Stimulated activated CD4-positive, alpha-beta T cell treated with anti-CD3 and anti-CD28 coated beads, Interleukin-1b, Interleukin-23, amount 100 ng/mL, for 4 hours (primary cell): ENCODE measurements at regions not wholly inside any gene's neighbourhood (a gene's known extent, or its start where the extent isn't known, plus 50 kb on each side); places are given as distances from the start of the nearest gene placed in this dataset.

Experiments used
- DNase-seq, 2 donors: peaks; one replicate each; pipeline ENCODE4 v3.0.0-alpha.2; 2020; ENCODE audit warnings: low read depth in 2 of 2

GRCh38 chr14:58947814-58948445 lies 240.5 kb upstream of the DAAM1 start:
- no peak for DNase-seq

GRCh38 chr14:58950555-58950954 lies 237.9 kb upstream of the DAAM1 start:
- no peak for DNase-seq

GRCh38 chr14:58951143-58951542 lies 237.3 kb upstream of the DAAM1 start:
- no peak for DNase-seq

- DNase-seq: no peak
Observed at GRCh38 chr14:58954052-58954451, 234.4 kb upstream of the DAAM1 start.

- no peak for DNase-seq
Observed at GRCh38 chr14:58954901-58955861, 233.3 kb upstream of the DAAM1 start.

GRCh38 chr14:58961045-58961731 lies 227.3 kb upstream of the DAAM1 start:
- DNase-seq: no peak

GRCh38 chr14:58963873-58964597 lies 224.4 kb upstream of the DAAM1 start:
- no peak for DNase-seq

- DNase-seq: no peak
Observed at GRCh38 chr14:58964598-58964928, 223.9 kb upstream of the DAAM1 start.

- no peak for DNase-seq
Observed at GRCh38 chr14:58965601-58966000, 222.9 kb upstream of the DAAM1 start.

- DNase-seq: no peak
Observed at GRCh38 chr14:58966997-58967396, 221.5 kb upstream of the DAAM1 start.

- no peak for DNase-seq
Observed at GRCh38 chr14:58969951-58970751, 218.3 kb upstream of the DAAM1 start.

- no peak for DNase-seq
Observed at GRCh38 chr14:58972233-58973017, 216.0 kb upstream of the DAAM1 start.

GRCh38 chr14:58977366-58977765 lies 211.1 kb upstream of the DAAM1 start:
- no peak for DNase-seq

GRCh38 chr14:58978343-58978742 lies 210.1 kb upstream of the DAAM1 start:
- DNase-seq: no peak

- DNase-seq: no peak
Observed at GRCh38 chr14:58979325-58979724, 209.1 kb upstream of the DAAM1 start.

GRCh38 chr14:58981840-58982239 lies 206.6 kb upstream of the DAAM1 start:
- no peak for DNase-seq

GRCh38 chr14:58985786-58986185 lies 202.7 kb upstream of the DAAM1 start:
- no peak for DNase-seq

GRCh38 chr14:58987591-58987990 lies 200.9 kb upstream of the DAAM1 start:
- no peak for DNase-seq

- no peak for DNase-seq
Observed at GRCh38 chr14:58992935-58993334, 195.5 kb upstream of the DAAM1 start.

GRCh38 chr14:58994130-58994529 lies 194.3 kb upstream of the DAAM1 start:
- DNase-seq: no peak
